Astrocyte of the spinal cord (primary cell): ENCODE measurements at regions not wholly inside any gene's neighbourhood (a gene's known extent, or its start where the extent isn't known, plus 50 kb on each side); places are given as distances from the start of the nearest gene placed in this dataset.

Experiments used
- DNase-seq: peaks from one replicate; pipeline ENCODE4 v3.0.0; 2011; ENCODE audit warnings: low read depth, low spot score
- H3K4me3 ChIP-seq: 2 replicates; pipeline ENCODE4 v1.5.1; 2011; ENCODE audit warnings: low read depth, mild to moderate bottlenecking, low read length, moderate library complexity
- CTCF ChIP-seq: IDR thresholded peaks from 2 replicates; pipeline ENCODE4 v1.5.1; 2012; ENCODE audit warnings: low read depth, mild to moderate bottlenecking, low read length, inconsistent platforms
- in situ Hi-C: cut with HindIII; loops from 2 replicates; pipeline ENCODE4 v1.10.0; 2017; ENCODE audit warnings: low sequenced_read_pairs

- no peak for TF ChIP-seq CTCF
- no peak overlapping the region for H3K4me3 ChIP-seq
- in situ Hi-C loops: no loop called here
- peak; percentile 99 for DNase-seq
Measured at GRCh38 chr5:167699432-167699831, 592.0 kb upstream of the WWC1 start.

GRCh38 chr5:167701051-167701450, 590.4 kb upstream of the WWC1 start:
- no peak overlapping the region for H3K4me3 ChIP-seq

GRCh38 chr5:167702014-167702413, 589.4 kb upstream of the WWC1 start:
- in situ Hi-C loops: no loop called here
- DNase-seq: no peak
- no peak for TF ChIP-seq CTCF
- H3K4me3 ChIP-seq: no peak overlapping the region

More at GRCh38 chr5:167701051-167701450, 590.4 kb upstream of the WWC1 start:
- in situ Hi-C loops: no loop called here
- DNase-seq: no peak
- no peak for TF ChIP-seq CTCF

GRCh38 chr5:167708449-167708848, 583.0 kb upstream of the WWC1 start:
- TF ChIP-seq CTCF: peak; percentile 7
- in situ Hi-C loops: no loop called here
- no peak overlapping the region for H3K4me3 ChIP-seq
- DNase-seq: no peak

- in situ Hi-C loops: no loop called here
- no peak for TF ChIP-seq CTCF
- H3K4me3 ChIP-seq: no peak overlapping the region
- DNase-seq: no peak
Measured at GRCh38 chr5:167709625-167710024, 581.8 kb upstream of the WWC1 start.

- no peak for TF ChIP-seq CTCF
- in situ Hi-C loops: no loop called here
- DNase-seq: no peak
- no peak overlapping the region for H3K4me3 ChIP-seq
Measured at GRCh38 chr5:167710444-167711073, 580.9 kb upstream of the WWC1 start.

- in situ Hi-C loops: no loop called here
- no peak for DNase-seq
- TF ChIP-seq CTCF: no peak
- no peak overlapping the region for H3K4me3 ChIP-seq
Measured at GRCh38 chr5:167712986-167713585, 578.4 kb upstream of the WWC1 start.
